Aorta (tissue), 5 donors: ENCODE measurements at regions not wholly inside any gene's neighbourhood (a gene's known extent, or its start where the extent isn't known, plus 50 kb on each side); places are given as distances from the start of the nearest gene placed in this dataset.

ENCODE experiments used
- ATAC-seq: fragments of 200-7000 bp; cut with Tn5 transposase; one replicate; pipeline ENCODE4 v1.9.1; 2022; ENCODE audit warnings: moderate library complexity; ENCODE audit not compliant: low FRiP score
- DNase-seq, 2 donors: peaks; one replicate each; pipeline ENCODE4 v3.0.0-alpha.2; 2020
- H3K27ac ChIP-seq, 2 donors: one replicate each; pipeline ENCODE4 v1.5.1; 2013; ENCODE audit warnings: low read length in 2 of 2, mild to moderate bottlenecking in 2 of 2, moderate library complexity in 2 of 2, control low read depth in 1 of 2, inconsistent platforms in 1 of 2, low read depth in 1 of 2
- H3K27me3 ChIP-seq, 2 donors: one replicate each; pipeline ENCODE4 v1.6.1; 2013; ENCODE audit warnings: control low read depth in 1 of 2, low read length in 1 of 2, mild to moderate bottlenecking in 1 of 2, moderate library complexity in 1 of 2; ENCODE audit not compliant: insufficient read depth in 2 of 2, control insufficient read depth in 1 of 2
- H3K36me3 ChIP-seq, 2 donors: one replicate each; pipeline ENCODE4 v1.6.1; 2013; ENCODE audit warnings: control low read depth in 1 of 2, low read length in 1 of 2, mild to moderate bottlenecking in 1 of 2; ENCODE audit not compliant: insufficient read depth in 2 of 2, control insufficient read depth in 1 of 2
- H3K4me1 ChIP-seq, 2 donors: one replicate each; pipeline ENCODE4 v1.6.1; 2013; ENCODE audit warnings: low read length in 2 of 2, control low read depth in 1 of 2, mild to moderate bottlenecking in 1 of 2, moderate library complexity in 1 of 2; ENCODE audit not compliant: insufficient read depth in 2 of 2, control insufficient read depth in 1 of 2
- H3K4me3 ChIP-seq, 2 donors: one replicate each; pipeline ENCODE4 v1.5.1; 2013; ENCODE audit warnings: low read length in 2 of 2, control low read depth in 1 of 2, mild to moderate bottlenecking in 1 of 2
- H3K9me3 ChIP-seq: one replicate; pipeline ENCODE4 v1.6.1; 2013; ENCODE audit warnings: mild to moderate bottlenecking, low read length; ENCODE audit not compliant: control insufficient read depth
- WGBS, 2 donors: extraction: QIAGEN DNeasy Blood & Tissue Kit; methylation state at CpG; one replicate each; pipeline ENCODE4 v1.1.7; 2013; 5-methylcytosine and 5-hydroxymethylcytosine counted together
- intact Hi-C, 2 donors: fragments of 100-400 bp; cut with DNase I; formaldehyde crosslinking; loops; one replicate each; pipeline versions ENCODE4 v1.14.2 to v1.15.0; 2022
- donor health status: healthy with polysubstance abuse.
- donor health status: Bipolar disorder and iron deficiency.
- donor health status: DM: no; HTN: no; CAD: no.
- donor health status: DM: no; HTN: no; CAD: no.
- donor health status: DM: yes; HTN: yes; CAD: no.

DNA sequence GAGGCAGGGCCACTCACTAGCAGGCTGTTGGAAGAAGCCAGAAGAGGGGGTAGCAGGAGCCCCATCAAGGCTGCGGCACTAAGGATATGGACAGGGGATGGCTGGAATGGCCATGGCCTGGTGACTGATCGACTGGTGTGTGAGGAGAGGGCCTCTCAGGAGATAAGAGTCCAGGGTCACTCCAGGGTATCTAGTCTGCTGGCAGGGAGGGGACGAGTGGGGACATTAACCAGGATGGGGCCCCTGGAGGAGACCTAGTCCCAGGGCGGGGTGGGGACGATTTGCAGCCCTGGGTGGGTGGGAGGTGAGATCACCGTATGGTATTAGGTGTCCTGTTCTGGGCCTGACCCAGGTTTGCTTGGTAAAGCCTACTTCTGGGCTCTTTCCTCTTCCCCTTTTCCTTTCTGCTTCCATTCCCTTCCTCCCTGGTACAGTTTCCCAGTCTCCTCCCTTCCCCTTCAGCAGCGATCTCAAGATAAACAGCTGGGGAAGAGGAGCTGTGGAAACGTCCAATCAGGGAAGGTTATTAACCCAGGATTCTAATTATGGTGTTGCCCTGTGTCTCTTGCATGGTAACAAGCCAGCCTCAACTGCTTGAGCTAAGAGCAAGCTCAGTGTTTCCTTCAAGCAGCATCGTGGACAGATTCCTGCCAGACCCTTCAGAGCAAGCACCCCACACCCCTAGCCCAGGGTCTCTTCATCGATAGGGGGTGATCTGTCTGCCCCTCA is 233.2 kb downstream of the RPS24 start:
- no peak for ATAC-seq
- H3K27ac ChIP-seq: no peak overlapping the region

DNA sequence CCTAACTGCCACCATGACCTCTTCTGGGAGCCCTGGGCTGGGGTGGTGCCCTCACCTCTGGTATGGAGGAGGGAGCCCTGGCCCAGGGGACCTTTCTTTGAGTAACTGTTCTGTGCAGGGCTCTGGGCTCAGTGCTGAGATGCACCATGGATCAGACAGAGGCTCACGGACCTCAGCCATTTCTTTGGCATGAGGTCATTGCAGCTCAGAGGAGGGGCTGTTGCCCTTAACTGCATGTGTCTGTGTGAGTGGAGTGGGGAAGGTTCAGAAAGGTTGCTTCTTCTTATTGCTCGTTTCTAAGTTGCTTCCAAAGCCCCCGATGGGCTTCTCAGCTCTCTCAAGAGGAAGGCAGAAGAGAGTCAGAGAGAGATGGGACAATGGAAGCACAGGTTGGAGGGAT is 233.9 kb downstream of the RPS24 start:
- DNase-seq (no peak), ATAC-seq (no peak)
- Histone ChIP-seq H3K27ac (no peak overlapping the region), H3K4me1 (no peaks in the 10 kb centered on the region), H3K4me3 (no peak overlapping the region), H3K9me3 (no peaks in the 10 kb centered on the region), H3K36me3 (no peaks in the 10 kb centered on the region), H3K27me3 (no peaks in the 10 kb centered on the region)
- intact Hi-C loops: no loop called here
- 67 to 72% methylated on average over 3 of the region's 3 CpGs for WGBS, 2 donors

More for the DNA sequence above, 233.2 kb downstream of the RPS24 start:
- no peaks in the 10 kb centered on the region for H3K9me3 ChIP-seq
- H3K4me1 ChIP-seq: no peaks in the 10 kb centered on the region
- 67 to 73% methylated on average over 9 to 10 of the region's 10 CpGs for WGBS, 2 donors
- intact Hi-C loops: no loop called here
- no peak for DNase-seq
- H3K4me3 ChIP-seq: no peak overlapping the region
- no peaks in the 10 kb centered on the region for H3K36me3 ChIP-seq
- no peaks in the 10 kb centered on the region for H3K27me3 ChIP-seq

DNA sequence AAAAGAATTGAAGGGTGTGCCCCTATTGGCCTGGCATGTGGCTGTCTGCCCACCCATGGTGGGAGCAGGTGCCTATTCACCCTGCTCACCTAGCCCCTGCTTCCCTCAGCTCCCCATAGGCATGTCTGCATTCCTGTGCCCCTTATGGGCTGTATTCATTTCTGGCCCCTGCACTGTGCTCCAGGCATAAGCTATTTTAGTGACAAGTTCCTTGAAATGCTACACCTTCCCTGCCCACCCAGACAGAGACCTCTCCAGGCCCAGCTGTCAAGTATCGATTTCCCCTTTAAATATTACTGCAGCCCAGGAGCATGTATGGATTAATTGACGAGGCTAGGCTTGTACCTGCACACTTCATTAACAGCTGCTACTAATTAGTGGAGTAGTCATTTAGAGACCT is 235.4 kb downstream of the RPS24 start:
- no peak for DNase-seq
- ATAC-seq: no peak
- H3K27me3 ChIP-seq: no peaks in the 10 kb centered on the region
- H3K9me3 ChIP-seq: no peaks in the 10 kb centered on the region
- H3K4me3 ChIP-seq: no peak overlapping the region
- no peaks in the 10 kb centered on the region for H3K4me1 ChIP-seq
- no peak overlapping the region for H3K27ac ChIP-seq
- WGBS, 2 donors: 91 to 95% methylated on average over 2 of the region's 2 CpGs
- H3K36me3 ChIP-seq: no peaks in the 10 kb centered on the region
- intact Hi-C loops: no loop called here

DNA sequence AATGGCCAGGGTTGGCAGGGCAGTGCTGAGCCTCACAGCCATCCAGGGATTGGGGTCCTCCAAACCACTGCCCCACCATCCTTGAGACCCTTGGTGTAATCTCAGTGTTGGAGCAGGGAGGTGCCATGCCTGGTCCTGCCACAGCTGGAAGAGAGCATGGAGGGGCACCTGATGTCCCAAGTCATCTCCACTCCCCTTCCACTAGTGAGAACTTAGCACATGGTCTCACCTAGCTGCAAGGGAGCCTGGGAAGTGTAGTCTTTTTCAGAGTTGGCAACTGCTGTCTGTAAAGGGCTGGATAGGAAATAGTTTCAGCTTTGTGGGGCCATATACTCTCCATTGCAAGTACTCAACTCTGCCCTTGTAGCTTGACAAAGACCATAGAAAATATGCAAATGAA is 238.7 kb downstream of the RPS24 start:
- no peak overlapping the region for H3K27ac ChIP-seq
- H3K9me3 ChIP-seq: no peaks in the 10 kb centered on the region
- no peaks in the 10 kb centered on the region for H3K4me1 ChIP-seq
- no peaks in the 10 kb centered on the region for H3K36me3 ChIP-seq
- H3K27me3 ChIP-seq: no peaks in the 10 kb centered on the region
- no peak overlapping the region for H3K4me3 ChIP-seq
- ATAC-seq: no peak
- DNase-seq: no peak
- intact Hi-C loops: no loop called here

DNA sequence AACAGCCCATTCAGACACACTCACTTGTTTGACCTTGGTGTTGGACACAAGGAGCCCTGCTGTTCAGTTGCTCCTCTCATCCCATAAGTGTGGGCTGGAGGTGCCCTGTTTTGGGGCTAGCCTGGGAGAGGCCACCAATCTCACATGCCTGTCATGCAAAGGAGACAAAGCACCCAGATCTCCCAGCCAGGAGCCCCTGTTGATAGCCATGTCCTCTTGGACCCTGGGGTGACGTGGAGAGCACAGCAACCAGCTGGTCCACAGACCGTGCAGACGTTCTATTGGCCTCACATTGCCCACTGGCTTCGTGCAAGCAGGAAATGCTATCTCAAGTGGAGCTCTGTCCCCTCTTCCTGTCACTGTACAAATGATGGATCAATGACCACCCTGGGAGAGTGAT is 240.8 kb downstream of the RPS24 start:
- Histone ChIP-seq H3K4me3 (no peak overlapping the region), H3K4me1 (no peaks in the 10 kb centered on the region), H3K27ac (no peak overlapping the region), H3K36me3 (no peaks in the 10 kb centered on the region), H3K27me3 (no peaks in the 10 kb centered on the region), H3K9me3 (no peaks in the 10 kb centered on the region)
- ATAC-seq (no peak), DNase-seq (peak in 1 of 2 donors; percentile 46)
- intact Hi-C loops: no loop called here
- WGBS, 2 donors: 84 to 87% methylated on average over 4 of the region's 4 CpGs

DNA sequence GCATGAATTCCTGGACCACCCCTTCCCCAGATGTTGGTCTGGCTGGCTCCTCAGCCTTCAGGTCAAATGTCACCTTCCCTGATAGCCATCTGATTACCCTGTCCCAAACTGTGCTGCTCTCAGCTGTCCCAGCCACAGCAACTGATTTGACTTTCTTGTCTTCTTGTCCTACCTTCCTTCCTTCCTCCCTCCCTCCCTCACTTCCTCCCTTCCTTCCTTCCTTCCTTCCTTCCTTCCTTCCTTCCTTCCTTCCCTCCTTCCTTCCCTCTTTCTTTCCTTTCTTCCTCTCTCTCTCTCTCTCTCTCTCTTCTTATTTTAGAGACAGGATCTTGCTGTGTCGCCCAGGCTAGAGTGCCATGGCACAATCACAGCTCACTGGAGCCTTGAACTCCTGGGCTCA is 242.5 kb downstream of the RPS24 start:
- no peak overlapping the region for H3K4me3 ChIP-seq
- no peaks in the 10 kb centered on the region for H3K4me1 ChIP-seq
- ATAC-seq (no peak), DNase-seq (peak in 1 of 2 donors; percentile 28)
- no peaks in the 10 kb centered on the region for H3K27me3 ChIP-seq
- intact Hi-C loops: no loop called here
- H3K9me3 ChIP-seq: no peaks in the 10 kb centered on the region
- H3K27ac ChIP-seq: no peak overlapping the region
- WGBS, 2 donors: 89 to 97% methylated on average over 1 of the region's 1 CpG
- H3K36me3 ChIP-seq: no peaks in the 10 kb centered on the region

DNA sequence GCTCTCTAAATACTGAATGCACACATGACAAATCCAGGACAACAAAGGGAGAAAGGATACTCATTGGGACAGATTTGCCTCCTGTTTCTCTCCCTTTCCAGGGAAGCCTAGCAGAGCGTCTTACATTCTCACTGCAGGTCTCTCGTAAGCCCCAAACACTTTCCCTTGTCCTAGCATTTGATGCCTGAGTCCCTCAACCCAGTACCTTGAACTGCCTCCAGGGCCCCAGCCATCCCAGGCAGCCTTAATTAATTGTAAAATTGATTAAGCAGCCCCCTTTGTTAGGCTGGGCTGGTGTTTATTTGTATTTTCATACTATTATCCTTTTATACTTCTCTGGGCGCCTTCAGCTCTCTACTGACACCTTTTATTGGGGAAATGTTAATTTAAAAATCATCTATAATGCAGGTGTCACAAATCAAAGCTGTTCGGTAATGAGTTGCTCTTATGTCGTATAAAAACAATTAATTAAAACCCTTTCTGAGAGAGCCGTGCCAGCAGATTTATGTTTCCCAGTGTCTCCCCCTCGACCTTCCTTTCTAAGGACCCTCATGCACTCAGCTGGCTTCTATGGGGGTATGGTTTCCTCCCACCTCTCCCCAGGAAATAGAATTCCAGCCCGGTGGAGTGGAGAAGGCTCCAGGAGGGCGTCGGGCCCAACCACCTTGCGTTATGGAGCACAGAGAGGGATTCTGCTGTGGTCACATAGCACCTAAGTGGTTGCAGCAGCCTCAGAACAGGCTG is 243.8 kb downstream of the RPS24 start:
- WGBS, 2 donors: 82 to 89% methylated on average over 11 of the region's 11 CpGs
- no peak overlapping the region for H3K4me3 ChIP-seq
- ATAC-seq (no peak), DNase-seq (peak in 1 of 2 donors; percentile 24)
- no peaks in the 10 kb centered on the region for H3K36me3 ChIP-seq
- intact Hi-C loops: no loop called here
- no peak overlapping the region for H3K27ac ChIP-seq
- no peaks in the 10 kb centered on the region for H3K4me1 ChIP-seq
- H3K27me3 ChIP-seq: no peaks in the 10 kb centered on the region
- H3K9me3 ChIP-seq: no peaks in the 10 kb centered on the region

DNA sequence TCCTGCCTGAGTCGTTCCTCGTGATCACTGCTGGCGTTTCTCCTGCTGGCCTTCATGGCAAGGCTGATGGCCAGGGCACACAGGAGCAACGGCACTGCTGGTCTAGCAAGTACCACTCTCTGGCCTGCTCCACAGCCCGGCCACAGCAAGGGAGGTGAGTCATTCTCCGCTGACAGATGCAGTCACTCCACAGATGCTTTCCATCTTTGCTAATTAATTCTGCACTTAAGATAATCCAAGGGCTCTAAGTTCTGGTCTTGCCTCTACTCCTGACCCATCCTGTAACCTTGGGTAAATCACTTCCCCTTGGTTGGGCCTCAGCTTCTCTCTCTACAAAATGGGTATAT is 244.4 kb downstream of the RPS24 start:
- Histone ChIP-seq H3K36me3 (no peaks in the 10 kb centered on the region), H3K27me3 (no peaks in the 10 kb centered on the region), H3K27ac (no peak overlapping the region), H3K4me1 (no peaks in the 10 kb centered on the region), H3K9me3 (no peaks in the 10 kb centered on the region), H3K4me3 (no peak overlapping the region)
- peak; percentile 70 to 79 for DNase-seq
- no peak for ATAC-seq
- 26 to 38% methylated on average over 6 of the region's 6 CpGs for WGBS, 2 donors
- intact Hi-C loops: no loop called here

DNA sequence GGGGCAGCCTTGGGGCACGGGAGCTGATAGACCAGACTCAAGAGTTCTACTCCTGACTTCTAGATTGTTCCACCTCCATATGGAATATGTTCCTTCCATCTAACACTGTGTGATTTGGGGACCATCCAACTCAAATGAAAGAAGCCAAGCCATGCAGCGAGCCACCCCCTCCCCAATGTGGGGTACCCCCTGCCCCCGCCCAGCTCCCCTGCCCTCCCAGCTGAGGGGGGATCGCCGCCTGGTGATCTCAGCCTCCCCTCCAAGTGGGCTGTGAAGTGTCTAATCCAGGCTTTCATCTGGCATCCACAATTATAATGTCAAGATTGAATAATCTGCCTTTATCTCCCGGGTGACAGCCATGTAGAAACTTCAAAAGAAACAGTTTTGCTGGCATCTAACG is 246.1 kb downstream of the RPS24 start:
- no peak for ATAC-seq
- intact Hi-C loops: no loop called here

More for the DNA sequence above, 246.1 kb downstream of the RPS24 start:
- H3K9me3 ChIP-seq: no peaks in the 10 kb centered on the region
- no peaks in the 10 kb centered on the region for H3K4me1 ChIP-seq
- H3K4me3 ChIP-seq: no peak overlapping the region
- WGBS, 2 donors: 92 to 93% methylated on average over 7 of the region's 7 CpGs
- no peak overlapping the region for H3K27ac ChIP-seq
- H3K36me3 ChIP-seq: no peaks in the 10 kb centered on the region
- DNase-seq: peak in 1 of 2 donors; percentile 46
- no peaks in the 10 kb centered on the region for H3K27me3 ChIP-seq
